HG03442 (cell line): ENCODE measurements at regions not wholly inside any gene's neighbourhood (a gene's known extent, or its start where the extent isn't known, plus 50 kb on each side); places are given as distances from the start of the nearest gene placed in this dataset.

ENCODE experiments used
- ATAC-seq: cut with Tn5 transposase; IDR thresholded peaks from one replicate; pipeline ENCODE4 v1.9.1; 2021; ENCODE audit warnings: mild to moderate bottlenecking, moderate library complexity; ENCODE audit not compliant: unreplicated experiment

DNA sequence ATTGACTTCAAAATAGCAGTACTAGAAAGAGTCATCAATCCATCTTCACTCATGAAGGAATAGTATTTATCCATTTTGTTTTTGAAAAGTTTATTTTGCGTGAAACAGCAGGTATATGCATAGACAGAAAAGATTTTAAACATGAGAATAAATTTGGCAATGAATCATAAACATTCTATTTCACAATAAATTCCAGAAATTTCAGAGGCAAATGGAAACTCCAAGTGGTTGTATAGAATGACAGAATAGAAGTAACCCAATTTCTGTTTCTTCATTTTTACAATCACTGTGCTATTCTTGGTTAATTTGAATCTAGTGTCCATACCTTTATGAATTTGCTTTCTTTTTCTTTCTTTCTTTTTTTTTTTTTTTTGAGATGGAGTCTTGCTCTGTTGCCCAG lies 173.0 kb upstream of the ECI2 start:
- ATAC-seq = no peak

DNA sequence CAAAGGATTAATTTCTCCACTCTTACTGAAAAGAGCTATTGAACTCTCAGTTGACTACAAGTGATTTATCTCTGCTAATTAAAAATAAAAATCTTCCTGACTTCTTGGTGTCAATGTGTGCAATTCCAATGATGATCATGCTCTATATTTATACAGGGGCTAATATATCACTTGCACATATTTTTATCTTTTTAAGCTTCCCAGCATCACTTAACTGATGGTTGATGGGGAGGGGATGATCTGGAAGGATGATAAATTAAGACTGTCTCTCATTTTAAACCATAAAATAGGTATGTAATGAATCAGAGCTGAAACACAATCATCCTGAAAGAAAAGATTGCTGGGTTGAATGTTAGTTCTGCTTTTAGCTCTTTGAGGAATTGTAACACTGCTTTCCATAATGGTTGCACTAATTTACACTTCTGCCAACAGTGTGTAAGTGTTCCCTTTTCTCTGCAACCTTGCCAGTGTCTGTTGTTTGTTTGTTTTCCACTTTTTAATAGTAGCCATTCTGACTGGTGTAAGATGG lies 169.6 kb upstream of the ECI2 start:
- ATAC-seq = no peak

DNA sequence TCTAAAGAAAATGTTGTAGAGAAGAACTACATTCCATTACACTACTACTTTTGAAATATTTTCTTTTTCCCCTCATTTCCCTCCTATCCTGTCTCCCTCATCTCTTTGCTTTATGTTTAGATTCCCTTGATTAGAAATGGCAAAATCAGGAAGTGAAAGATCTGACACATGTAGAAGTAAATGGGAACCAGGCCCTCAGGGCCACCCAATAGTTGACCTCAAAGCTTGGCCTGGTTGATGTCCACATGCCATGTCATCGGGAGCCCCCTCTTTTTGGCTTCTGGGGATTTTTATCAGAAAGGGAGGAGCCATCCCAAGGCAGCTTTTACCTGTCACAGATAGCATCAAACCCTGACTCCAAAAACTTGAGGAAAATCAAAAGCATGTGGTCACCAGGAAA lies 168.3 kb upstream of the ECI2 start:
- ATAC-seq = no peak

DNA sequence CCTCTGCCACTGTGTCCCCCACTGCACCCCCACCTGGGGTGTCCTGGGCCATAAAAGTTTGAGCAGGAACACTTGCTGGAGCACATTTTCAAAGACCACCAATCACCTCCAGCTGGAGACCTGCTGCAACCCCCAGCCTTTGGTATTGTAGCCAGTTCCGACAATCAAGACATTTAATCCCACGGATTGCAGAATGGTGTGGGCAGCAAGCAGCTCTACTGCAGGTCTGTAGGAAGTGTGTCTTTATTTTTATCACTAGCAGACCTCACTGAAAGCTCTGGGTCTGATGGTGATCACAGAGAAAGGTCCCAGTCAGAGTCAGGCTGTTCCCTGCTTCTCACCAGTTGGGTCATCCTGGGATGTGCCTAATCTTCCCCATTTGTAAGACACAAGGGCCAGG lies 167.1 kb upstream of the ECI2 start:
- ATAC-seq = no peak

DNA sequence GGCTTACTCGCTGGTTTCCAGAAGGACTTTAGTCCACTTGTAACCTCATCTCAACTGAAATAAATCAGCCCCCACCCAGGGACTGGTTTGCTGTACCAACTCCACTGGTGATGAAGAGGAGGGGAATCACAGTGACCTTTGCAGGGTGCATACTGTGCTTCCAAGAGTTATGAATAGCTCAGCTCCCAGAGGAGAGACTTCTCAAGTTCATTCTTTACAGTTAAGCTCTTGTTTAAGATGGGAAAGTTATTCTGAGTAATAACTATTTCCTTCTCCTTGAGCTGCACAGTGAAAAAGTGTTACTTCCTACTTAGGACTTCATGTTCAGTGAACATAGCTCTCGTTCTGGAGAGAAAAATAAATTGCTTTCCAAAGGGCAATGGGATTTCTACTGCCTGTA lies 166.5 kb upstream of the ECI2 start:
- ATAC-seq = no peak

DNA sequence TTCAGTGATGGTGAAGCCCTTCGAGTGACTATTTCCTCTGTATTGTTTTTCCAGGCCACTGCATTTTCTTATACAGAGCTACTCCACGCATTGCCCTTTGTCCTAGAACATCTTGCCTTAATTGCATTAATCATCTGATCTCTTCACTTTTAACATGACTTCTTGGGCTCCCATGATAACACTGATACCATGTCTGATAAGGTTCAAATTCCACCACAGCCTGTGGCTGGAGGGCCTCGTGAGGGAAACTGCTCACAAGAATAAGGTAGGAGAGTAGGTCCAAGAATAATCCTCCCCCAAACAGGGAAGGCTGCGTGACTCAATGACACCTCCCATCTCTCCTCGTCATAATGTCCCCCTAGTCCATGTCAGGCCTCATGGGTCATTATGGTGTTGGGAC lies 165.5 kb upstream of the ECI2 start:
- no peak for ATAC-seq

DNA sequence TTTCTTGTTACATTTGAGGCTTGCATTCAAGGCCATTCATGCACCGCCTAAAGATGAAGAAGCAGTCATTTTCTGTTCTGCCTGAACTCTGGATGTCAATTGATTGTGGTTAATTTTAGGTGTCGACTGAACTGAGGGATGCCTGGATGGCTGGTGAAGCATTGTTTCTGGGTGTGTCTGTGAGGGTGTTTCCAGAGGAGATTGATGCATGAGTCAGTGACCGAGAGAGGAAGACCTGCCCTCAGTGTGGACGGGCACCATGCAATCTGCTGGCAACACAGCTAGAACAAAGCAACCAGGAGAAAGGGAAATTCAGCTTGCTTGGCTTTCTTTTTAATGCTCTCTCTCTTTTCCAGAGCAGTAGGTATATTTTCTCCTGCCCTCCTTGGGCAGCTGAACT lies 164.1 kb upstream of the ECI2 start:
- ATAC-seq = no peak

DNA sequence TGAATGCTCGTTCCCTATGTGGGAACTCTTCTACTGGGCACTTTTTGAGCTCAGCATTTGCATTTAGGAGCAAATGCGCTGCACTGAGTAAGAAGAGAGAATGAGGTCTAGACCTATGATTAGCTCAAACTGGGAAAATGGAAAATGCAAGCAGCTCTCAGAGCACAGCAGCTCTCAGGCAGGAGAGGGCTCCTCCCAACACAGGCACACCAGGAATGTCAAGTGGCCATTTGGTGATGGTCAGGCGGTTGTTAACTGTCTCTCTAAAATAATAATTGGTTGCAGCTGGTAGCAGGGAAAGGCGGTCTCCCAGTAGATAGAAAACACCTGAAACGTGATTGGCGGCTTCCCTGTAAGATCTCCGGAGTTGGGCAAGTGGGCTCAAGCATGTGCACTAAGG lies 162.0 kb upstream of the ECI2 start:
- ATAC-seq = no peak

DNA sequence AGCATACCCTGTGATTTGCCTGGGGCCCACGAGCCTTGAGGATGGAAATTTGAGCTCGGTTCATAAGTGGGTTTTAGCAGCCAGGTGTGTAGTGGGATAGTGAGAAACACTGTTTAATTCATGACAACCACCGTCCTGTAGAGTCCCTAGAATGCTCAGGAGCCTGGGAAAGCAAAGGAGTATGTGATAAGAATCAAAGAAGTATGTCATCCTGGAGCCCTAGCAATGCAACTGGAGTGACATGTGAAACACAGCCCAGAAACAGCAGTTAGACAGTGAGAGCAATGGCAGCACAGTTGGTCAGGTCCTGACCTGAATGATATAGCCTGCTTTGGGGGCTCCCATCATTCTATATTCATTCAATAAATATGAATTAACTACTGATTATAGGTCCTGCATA lies 161.2 kb upstream of the ECI2 start:
- no peak for ATAC-seq

DNA sequence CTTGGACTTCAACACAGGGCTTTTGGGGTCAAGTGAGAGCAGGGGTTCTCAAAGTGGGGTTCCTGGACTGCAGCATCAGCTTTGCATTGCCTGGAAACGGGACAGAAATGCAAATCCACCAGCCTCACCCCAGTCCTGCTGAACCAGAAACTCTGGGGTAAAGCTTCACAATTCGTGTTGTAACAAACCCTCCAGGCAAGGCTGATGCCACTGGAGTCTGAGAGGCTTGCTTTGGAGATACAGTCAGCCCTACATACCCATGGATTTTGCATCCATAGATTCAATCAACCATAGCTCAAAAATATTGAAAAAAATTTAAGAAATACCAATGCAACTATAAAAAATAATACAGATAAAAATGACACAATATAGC lies 160.4 kb upstream of the ECI2 start:
- ATAC-seq = no peak

DNA sequence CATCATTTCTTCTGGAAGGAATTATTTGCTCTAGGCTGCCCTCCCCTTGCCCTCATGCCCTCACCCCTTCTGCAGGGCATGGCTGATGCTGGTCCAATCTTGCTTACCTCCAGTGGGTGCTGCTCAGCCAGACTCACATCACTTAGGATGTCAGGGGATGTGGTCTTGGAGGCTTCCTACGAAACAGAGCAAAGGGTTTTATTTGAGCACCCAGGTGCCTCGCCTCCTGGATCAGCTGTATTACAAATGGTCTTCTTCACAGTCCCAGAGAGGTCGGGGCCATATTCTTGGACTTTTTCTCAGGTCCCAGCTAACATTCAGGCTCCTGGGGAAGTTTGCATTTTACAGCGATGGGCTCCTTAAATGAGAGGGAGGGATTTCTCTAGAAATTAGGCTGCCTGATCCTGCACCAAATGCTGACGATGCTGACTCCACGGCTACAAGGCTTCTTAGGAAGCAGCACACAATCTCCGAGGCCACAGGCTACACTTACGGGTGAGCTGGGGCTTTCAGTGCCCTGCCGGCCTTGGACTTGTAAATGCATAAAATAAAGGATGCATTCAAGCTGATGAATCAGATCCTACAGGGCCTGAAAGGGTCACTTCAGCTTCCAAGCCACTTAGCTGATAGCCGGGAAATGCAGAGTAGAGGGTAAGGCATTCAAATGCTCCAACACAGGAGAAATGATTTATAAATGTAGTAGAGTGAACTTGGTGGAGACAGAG lies 159.8 kb upstream of the ECI2 start:
- ATAC-seq = no peak

DNA sequence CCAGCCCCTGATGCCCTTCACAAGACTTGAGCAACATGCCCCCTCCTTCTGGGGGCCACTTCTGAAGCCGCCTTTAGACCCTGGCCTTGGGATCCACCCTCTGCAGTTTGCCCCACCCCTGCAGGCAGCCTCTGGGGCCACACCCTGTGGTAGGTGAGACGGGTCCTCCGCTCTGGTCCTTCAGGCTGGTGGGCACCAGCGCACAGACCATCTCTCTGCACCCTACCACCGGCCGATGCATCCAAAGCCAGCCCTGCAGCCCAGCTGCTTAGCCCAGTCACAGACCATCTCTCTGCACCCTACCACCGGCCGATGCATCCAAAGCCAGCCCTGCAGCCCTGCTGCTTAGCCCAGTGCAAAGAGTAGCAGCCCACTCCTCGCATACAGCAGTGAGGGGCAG lies 159.3 kb upstream of the ECI2 start:
- no peak for ATAC-seq

DNA sequence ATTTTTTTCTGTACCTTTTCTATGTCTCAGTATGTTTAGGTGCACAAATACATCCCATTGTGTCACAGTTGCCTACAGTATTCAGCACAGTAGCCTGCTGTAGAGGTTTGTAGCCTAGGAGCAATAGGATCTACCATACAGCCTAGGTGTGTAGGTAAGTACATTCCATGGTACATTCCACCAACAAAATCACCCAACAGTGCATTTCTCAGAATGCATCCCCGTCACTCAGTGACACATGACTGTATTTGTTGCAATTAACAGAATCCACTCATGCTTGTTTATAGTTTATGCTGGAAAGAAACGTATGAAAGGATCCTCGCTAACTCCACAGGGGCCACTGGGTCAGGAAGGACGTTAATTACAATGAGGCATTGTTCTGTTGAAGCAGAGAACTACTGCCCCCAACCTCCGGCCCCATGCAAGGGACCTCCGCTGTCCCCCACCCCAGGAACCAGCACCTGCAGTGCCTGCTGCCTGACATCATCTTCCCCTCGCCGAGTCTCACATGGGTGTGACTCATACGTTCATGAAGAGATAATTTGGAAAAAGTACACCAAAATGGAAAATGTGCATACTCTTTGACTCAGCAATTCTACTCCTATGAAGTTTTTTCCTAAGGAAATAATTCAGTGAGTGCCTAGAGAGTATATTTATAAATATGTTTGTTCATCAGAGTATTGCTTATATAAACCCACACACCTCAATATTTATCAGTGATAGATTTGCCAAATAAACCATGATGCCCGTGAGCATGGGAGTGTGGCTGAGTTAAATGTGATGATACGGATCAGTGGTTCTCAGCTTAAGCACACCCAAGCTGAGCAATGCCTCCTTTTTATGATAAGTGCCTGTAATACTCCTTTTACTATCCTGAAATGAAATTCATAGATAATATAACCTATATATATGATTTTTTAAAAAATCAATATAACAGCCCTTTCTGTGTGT lies 156.4 kb upstream of the ECI2 start:
- no peak for ATAC-seq

DNA sequence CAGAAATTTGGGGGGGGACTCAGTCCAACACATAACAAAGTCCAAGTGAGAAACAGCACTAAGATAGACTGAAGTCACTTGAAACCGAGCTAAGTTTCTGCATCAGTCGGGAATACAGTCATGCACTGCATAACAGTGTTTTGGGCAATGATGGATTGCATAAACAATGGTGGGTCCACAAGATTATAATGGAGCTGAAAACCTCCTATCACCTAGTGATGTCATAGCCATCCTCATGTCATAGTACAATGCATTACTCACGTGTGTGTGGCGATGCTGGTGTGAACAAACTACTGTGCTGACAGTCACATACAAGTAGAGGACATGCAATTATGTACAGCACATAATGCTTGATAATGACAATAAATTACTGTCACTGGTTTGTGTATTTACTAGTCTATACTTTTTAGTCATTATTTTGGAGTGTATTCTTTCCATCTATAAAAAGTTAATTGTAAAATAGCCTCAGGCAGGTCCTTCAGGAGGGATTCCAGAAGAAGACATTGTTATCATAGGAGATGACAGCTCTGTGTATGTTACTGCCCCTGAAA lies 154.5 kb upstream of the ECI2 start:
- no peak for ATAC-seq

DNA sequence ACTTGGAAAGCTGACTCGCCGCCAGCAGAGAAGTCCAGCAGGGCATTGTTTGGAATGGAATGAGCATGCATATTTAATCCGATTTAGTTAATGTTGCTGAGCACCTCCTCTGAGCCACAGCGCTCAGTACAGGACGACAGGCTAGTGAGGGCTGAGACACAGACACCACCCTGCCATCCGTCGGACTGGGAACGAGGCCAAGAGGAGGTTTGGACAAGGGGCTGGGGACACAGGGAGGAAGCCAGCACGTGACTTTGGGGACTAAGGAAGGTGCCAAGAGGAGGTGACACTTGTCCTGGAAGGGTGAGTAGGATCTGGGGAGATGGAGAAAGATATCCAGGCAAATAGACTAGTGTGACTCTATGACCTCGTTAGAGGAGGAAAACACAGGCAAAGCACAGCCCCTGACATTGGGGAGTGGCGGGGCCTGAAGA lies 152.5 kb upstream of the ECI2 start:
- ATAC-seq = no peak

DNA sequence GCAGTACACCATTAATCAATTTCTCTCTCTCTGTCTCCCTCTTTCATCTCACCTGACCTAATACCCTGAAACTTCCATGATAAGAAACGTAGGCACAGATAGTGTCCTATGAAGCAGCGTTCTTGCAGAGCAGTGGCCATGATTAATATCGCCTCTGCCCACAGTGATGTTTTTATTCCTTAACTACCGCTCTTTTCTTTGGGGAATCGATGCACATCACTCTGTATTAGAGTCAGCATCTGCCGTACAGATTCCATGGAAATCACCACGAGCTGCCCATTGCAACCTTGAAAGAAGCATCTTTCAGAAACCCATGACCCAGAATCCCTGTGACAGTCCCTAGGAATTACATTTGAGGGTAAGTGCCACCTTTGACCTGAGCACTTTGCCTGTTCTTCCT lies 152.0 kb upstream of the ECI2 start:
- ATAC-seq = no peak

DNA sequence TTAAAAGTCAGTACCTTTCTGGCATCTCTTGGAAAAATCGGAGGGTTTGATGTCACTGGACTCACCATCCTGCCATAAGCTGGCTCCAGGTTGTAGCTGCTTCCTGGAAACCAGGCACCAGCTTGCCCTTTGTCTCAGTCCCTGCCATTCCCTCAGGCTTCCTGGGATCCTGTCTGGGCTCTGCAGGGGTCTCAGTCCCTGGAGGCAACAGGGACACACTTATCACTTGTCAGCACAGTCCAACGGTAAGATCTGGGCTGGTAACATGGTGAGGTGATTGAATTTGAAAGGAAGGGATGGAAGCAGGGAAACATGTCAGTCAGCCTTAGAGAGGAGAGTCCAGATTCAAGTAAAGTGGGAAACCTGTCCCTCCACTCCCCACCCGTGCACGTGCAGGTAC lies 147.6 kb upstream of the ECI2 start:
- no peak for ATAC-seq

DNA sequence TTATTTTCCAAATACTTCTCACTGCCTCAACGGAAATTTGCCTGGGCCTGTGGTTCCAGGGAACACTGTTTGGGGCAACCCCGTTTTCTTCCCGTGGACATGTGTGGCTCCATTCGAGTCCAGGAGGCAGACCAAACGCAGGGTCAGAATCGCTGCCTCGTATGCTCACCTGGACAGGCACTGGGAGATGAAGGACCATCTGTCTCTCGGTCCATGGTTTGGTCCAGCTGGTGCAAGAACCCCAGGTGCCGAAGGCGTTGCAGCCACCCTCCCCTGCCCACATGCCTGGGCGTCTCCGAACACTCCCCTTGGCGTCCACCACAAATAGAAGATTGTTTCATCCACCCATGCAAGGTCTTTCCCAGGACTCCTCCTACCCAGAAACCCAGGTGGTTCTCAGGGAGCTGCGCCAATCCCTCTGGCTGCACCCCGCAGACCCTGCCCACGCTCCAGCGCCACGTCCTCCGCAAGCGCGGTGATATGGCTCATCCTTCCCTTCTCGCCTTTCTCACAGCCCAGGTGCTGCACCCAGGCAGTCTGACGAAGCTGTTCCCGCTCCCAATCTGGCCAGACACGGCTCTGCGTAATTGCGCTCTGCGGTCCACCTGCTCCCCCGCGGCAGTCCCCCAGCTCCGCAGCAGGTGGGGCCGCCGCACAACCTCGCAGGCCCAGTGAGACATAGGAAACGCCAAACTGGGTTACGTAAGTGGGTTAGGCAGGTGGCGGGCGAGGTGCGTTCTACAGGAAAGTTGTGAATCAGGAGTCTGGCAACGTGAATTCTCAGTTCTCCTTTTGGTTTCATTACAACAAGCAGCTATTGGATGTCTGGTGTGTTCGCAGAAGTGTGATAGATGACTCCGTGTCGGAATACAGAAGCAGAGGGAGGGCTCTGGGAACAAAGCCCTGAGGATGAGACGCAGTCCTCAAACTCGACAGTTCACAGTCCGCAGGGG lies 146.2 kb upstream of the ECI2 start:
- ATAC-seq = peak; percentile 84

DNA sequence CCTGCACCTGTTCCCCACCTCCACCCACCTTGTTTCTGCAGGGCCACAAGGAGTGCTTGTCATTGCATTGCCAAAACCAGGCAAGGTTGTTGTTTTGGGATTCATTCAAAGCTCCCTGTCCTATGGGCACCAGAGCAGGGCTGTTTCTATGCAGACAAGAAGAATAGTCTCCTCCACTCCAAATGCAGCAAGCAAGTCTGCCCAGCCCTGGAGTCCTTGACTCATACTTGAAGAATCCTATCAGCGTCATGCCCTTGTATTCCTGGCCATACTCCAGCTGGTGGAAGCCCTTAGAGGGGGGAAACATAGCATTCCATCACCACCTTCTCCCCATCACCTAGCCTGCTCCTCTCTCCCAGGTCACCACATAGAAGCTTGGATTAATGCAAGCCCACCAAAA lies 145.3 kb upstream of the ECI2 start:
- ATAC-seq = no peak

DNA sequence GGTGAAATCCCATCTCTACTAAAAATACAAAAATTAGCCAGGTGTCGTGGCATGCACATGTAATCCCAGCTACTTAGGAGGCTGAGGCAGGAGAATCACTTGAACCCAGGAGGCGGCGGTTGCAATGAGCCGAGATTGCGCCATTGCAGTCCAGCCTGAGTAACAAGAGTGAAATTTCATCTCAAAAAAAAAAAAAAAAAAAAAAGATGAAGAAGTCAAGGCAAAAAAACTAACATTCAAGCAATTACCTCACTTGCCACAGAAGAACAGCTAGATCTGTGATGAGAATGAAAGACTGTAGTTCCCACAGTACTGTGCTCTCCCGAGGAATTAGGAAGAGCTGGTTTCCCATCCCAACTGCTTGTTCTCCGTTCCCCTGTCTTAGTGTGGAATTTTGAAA lies 144.7 kb upstream of the ECI2 start:
- ATAC-seq = no peak
